CD1c-positive myeloid dendritic cell (primary cell): ENCODE measurements at regions not wholly inside any gene's neighbourhood (a gene's known extent, or its start where the extent isn't known, plus 50 kb on each side); places are given as distances from the start of the nearest gene placed in this dataset.

Experiments
- DNase-seq: peaks from one replicate; pipeline ENCODE4 v3.0.0-alpha.2; 2016; ENCODE audit errors: extremely low spot score

- no peak for DNase-seq
Observed at GRCh38 chr18:27899893-27900292, 277.0 kb downstream of the CDH2 start.

GRCh38 chr18:27894746-27895145, 282.2 kb downstream of the CDH2 start:
- DNase-seq, result no peak

- no peak for DNase-seq
Observed at GRCh38 chr18:27887711-27888495, 289.0 kb downstream of the CDH2 start.

- no peak for DNase-seq
Observed at GRCh38 chr18:27887287-27887686, 289.6 kb downstream of the CDH2 start.

GRCh38 chr18:27879540-27879939, 297.4 kb downstream of the CDH2 start:
- DNase-seq, result no peak

GRCh38 chr18:27871726-27872125, 305.2 kb downstream of the CDH2 start:
- no peak for DNase-seq

GRCh38 chr18:27869735-27870134, 307.2 kb downstream of the CDH2 start:
- DNase-seq, result no peak

GRCh38 chr18:27865431-27865830, 311.5 kb downstream of the CDH2 start:
- no peak for DNase-seq

- no peak for DNase-seq
Observed at GRCh38 chr18:27863780-27864430, 313.0 kb downstream of the CDH2 start.

GRCh38 chr18:27862041-27862682, 314.8 kb downstream of the CDH2 start:
- no peak for DNase-seq

GRCh38 chr18:27861539-27861938, 315.4 kb downstream of the CDH2 start:
- DNase-seq, result no peak

GRCh38 chr18:27860701-27861107, 316.2 kb downstream of the CDH2 start:
- DNase-seq, result no peak

- no peak for DNase-seq
Observed at GRCh38 chr18:27860011-27860410, 316.9 kb downstream of the CDH2 start.

- DNase-seq, result no peak
Observed at GRCh38 chr18:27856820-27857219, 320.1 kb downstream of the CDH2 start.

GRCh38 chr18:27855486-27855885, 321.4 kb downstream of the CDH2 start:
- no peak for DNase-seq

- DNase-seq, result no peak
Observed at GRCh38 chr18:27854631-27855030, 322.3 kb downstream of the CDH2 start.

- DNase-seq, result no peak
Observed at GRCh38 chr18:27848336-27848735, 328.6 kb downstream of the CDH2 start.

- no peak for DNase-seq
Observed at GRCh38 chr18:27847412-27847811, 329.5 kb downstream of the CDH2 start.

- DNase-seq, result no peak
Observed at GRCh38 chr18:27845897-27846296, 331.0 kb downstream of the CDH2 start.

- DNase-seq, result no peak
Observed at GRCh38 chr18:27843783-27844777, 332.9 kb downstream of the CDH2 start.

GRCh38 chr18:27839141-27839540, 337.8 kb downstream of the CDH2 start:
- DNase-seq, result no peak

- no peak for DNase-seq
Observed at GRCh38 chr18:27838225-27838624, 338.7 kb downstream of the CDH2 start.
